Transverse colon (tissue), 4 donors: ENCODE measurements at regions not wholly inside any gene's neighbourhood (a gene's known extent, or its start where the extent isn't known, plus 50 kb on each side); places are given as distances from the start of the nearest gene placed in this dataset.

Experiments used
- DNase-seq: peaks from one replicate; pipeline ENCODE4 v3.0.0-alpha.2; 2019
- H3K27ac ChIP-seq, 4 donors: fragments of 200-600 bp; sonication (generic); 2 replicates each; pipeline ENCODE4 v1.5.1; 2016 to 2018; ENCODE audit warnings: inconsistent platforms in 4 of 4
- H3K27me3 ChIP-seq: fragments of 200-600 bp; sonication (generic); 2 replicates; pipeline ENCODE4 v1.5.1; 2017; ENCODE audit warnings: inconsistent platforms
- H3K36me3 ChIP-seq, 4 donors: fragments of 200-600 bp; sonication (generic); 2 replicates each; pipeline ENCODE4 v1.5.1; 2017 to 2019; ENCODE audit warnings: inconsistent platforms in 4 of 4
- H3K4me1 ChIP-seq, 4 donors: fragments of 200-600 bp; sonication (generic); 2 replicates each; pipeline ENCODE4 v1.5.1; 2017 to 2020; ENCODE audit warnings: inconsistent platforms in 4 of 4
- H3K4me3 ChIP-seq, 4 donors: fragments of 200-600 bp; sonication (generic); 1 replicate in 1 of 4; 2 replicates in 3 of 4; pipeline versions ENCODE4 v1.5.1 to v1.6.1; 2017 to 2019; ENCODE audit warnings: inconsistent platforms in 4 of 4
- H3K9me3 ChIP-seq, 2 donors: fragments of 200-600 bp; sonication (generic); 2 replicates each; pipeline ENCODE4 v1.5.1; 2017 to 2019; ENCODE audit warnings: inconsistent platforms in 2 of 2
- CTCF ChIP-seq, 5 experiments: fragments of 200-600 bp in 3 of 5; fragments of 450-650 bp in 2 of 5; sonication (generic) in 3 of 5; IDR thresholded peaks; 1 replicate in 2 of 5; 2 replicates in 3 of 5; pipeline ENCODE4 v1.5.1; 2016 to 2017; ENCODE audit warnings: antibody characterized with exemption in 5 of 5, inconsistent platforms in 3 of 5, mild to moderate bottlenecking in 2 of 5, moderate library complexity in 1 of 5
- EP300 ChIP-seq: sonication (generic); formaldehyde crosslinking; IDR thresholded peaks from one replicate; pipeline ENCODE4 v1.6.1; 2017; ENCODE audit warnings: antibody characterized with exemption, low read depth
- POLR2A ChIP-seq: fragments of 450-650 bp; IDR thresholded peaks from one replicate; pipeline ENCODE4 v1.6.1; 2016; ENCODE audit warnings: antibody characterized with exemption, mild to moderate bottlenecking, moderate library complexity
- POLR2AphosphoS5 ChIP-seq, 3 donors: sonication (generic); formaldehyde crosslinking; IDR thresholded peaks; one replicate each; pipeline ENCODE4 v1.6.1; 2016; ENCODE audit warnings: antibody characterized with exemption in 3 of 3
- WGBS, 2 donors: methylation state at CpG; one replicate each; pipeline ENCODE4 v1.1.5; 2018; ENCODE audit warnings: low coverage in 1 of 2; 5-methylcytosine and 5-hydroxymethylcytosine counted together
- in situ Hi-C, 4 donors: fragments of 200-750 bp; cut with MboI; loops; one replicate each; pipeline versions ENCODE4 v1.15.0 to v1.15.1; 2017; ENCODE audit warnings: low sequenced_read_pairs in 3 of 4, low pct_ligation_motif_present in 1 of 4, low pct_unique_long_range_greater_than_20kb in 1 of 4
- intact Hi-C: fragments of 100-400 bp; cut with DNase I; formaldehyde crosslinking; loops from one replicate; pipeline ENCODE4 v1.15.1; 2023; ENCODE audit warnings: low total_unique reads

DNA sequence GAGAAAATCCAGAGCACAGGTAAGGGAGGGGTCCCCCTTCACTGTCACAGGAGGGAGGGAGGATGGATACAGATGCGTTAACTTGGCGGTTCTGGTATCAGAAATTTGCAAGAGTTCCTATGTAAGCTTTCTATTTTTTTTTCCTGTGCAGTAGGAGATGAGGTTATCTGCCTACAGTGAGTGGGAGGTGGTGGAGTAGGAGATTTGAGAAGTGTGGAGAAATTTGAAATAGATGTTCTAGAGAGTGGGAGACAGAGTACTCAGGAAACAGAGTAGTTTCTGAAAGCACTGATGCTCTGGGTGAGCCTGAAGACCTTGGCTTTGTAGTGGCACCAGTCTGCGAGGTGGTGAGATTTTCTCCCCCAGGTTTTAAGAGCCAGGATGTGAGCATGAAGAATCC, 271.4 kb downstream of the MSX2 start:
- no peaks in the 10 kb centered on the region for H3K27me3 ChIP-seq
- 85 to 88% methylated on average over 1 to 3 of the region's 3 CpGs for WGBS, 2 donors
- no peaks in the 10 kb centered on the region for H3K9me3 ChIP-seq
- H3K36me3 ChIP-seq: no peaks in the 10 kb centered on the region
- in situ Hi-C loops: no loop called here
- DNase-seq: no peak
- TF ChIP-seq POLR2AphosphoS5 (IDR thresholded peaks at IDR 0.05) (no peak), POLR2A (no peak), EP300 (no peak), CTCF (IDR thresholded peaks at IDR 0.05) (no peak)
- H3K4me3 ChIP-seq: no peak overlapping the region
- no peak overlapping the region for H3K27ac ChIP-seq
- intact Hi-C loops: no loop called here
- H3K4me1 ChIP-seq: no peaks in the 10 kb centered on the region

GRCh38 chr5:174991847-174992246, 267.5 kb downstream of the MSX2 start:
- intact Hi-C loops: no loop called here
- Histone ChIP-seq H3K36me3 (no peaks in the 10 kb centered on the region), H3K4me3 (no peak overlapping the region), H3K27ac (no peak overlapping the region), H3K9me3 (no peaks in the 10 kb centered on the region), H3K4me1 (no peaks in the 10 kb centered on the region), H3K27me3 (no peaks in the 10 kb centered on the region)
- in situ Hi-C loops: no loop called here
- TF ChIP-seq EP300 (no peak), POLR2A (no peak), POLR2AphosphoS5 (IDR thresholded peaks at IDR 0.05) (no peak), CTCF (IDR thresholded peaks at IDR 0.05) (no peak)
- WGBS, 2 donors: 30 to 46% methylated on average over 3 to 4 of the region's 4 CpGs
- DNase-seq: no peak

DNA sequence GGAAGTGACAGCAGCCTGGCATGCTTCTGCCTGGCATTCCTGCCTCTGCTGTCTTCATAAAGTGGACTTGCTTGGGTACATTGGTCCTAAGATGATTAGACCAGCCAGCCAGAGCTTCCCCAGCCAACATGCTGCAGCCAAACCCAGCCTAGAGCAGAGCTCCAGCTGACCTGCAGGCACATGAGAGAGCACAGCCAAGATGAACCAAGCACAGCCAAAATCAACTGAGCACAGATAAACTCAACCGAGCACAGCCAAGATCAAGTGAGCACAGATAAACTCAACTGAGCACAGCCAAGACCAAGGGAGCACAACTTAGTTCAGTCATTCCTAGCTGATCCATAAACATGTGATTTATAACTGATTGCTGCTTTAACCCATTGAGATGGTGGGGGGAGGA, 266.5 kb downstream of the MSX2 start:
- 78% methylated on average over 1 of the region's 1 CpG; no CpG with 5 or more reads in 1 of the 2 donors for WGBS, 2 donors
- Histone ChIP-seq H3K4me1 (no peaks in the 10 kb centered on the region), H3K4me3 (no peak overlapping the region), H3K27me3 (no peaks in the 10 kb centered on the region), H3K27ac (no peak overlapping the region), H3K36me3 (no peaks in the 10 kb centered on the region), H3K9me3 (no peaks in the 10 kb centered on the region)
- intact Hi-C loops: no loop called here
- no peak for DNase-seq
- in situ Hi-C loops: no loop called here
- no peak for TF ChIP-seq POLR2A
- TF ChIP-seq EP300: no peak
- TF ChIP-seq CTCF (IDR thresholded peaks at IDR 0.05): no peak
- no peak for TF ChIP-seq POLR2AphosphoS5 (IDR thresholded peaks at IDR 0.05)

GRCh38 chr5:174987443-174988012, 263.1 kb downstream of the MSX2 start:
- in situ Hi-C loops (no loop called here), intact Hi-C loops (no loop called here)
- Histone ChIP-seq H3K4me3 (no peak overlapping the region), H3K36me3 (no peaks in the 10 kb centered on the region), H3K9me3 (no peaks in the 10 kb centered on the region), H3K4me1 (no peaks in the 10 kb centered on the region), H3K27me3 (no peaks in the 10 kb centered on the region), H3K27ac (no peak overlapping the region)
- 62 to 69% methylated on average over 7 to 8 of the region's 8 CpGs for WGBS, 2 donors
- TF ChIP-seq POLR2AphosphoS5 (IDR thresholded peaks at IDR 0.05): no peak
- no peak for TF ChIP-seq POLR2A
- no peak for TF ChIP-seq EP300
- no peak for TF ChIP-seq CTCF (IDR thresholded peaks at IDR 0.05)
- DNase-seq: no peak
